A673 (cell line): ENCODE measurements at regions not wholly inside any gene's neighbourhood (a gene's known extent, or its start where the extent isn't known, plus 50 kb on each side); places are given as distances from the start of the nearest gene placed in this dataset.

Experiments
- BruUV-seq: library from RNA; stranded (reverse); fragments of 400-500 nt; replicated peaks from 2 replicates; lab custom pipeline; 2021; lab: Mats Ljungman, UMichigan
- CTCF ChIA-PET: fragments of 300-600 bp; sonication (Branson Sonifier 250); formaldehyde crosslinking; loops from one replicate; lab custom pipeline; 2022; ENCODE audit warnings: antibody characterized with exemption; lab: Charles Lee
- POLR2A ChIA-PET: fragments of 300-600 bp; sonication (Branson Sonifier 250); formaldehyde crosslinking; loops from one replicate; lab custom pipeline; 2022; ENCODE audit warnings: antibody characterized with exemption; ENCODE audit not compliant: low non-redundant PET; lab: Charles Lee
- DNase-seq: peaks from one replicate; pipeline ENCODE4 v3.0.0-alpha.2; 2015; ENCODE audit warnings: low spot score
- H3K27ac ChIP-seq: fragments of 200-600 bp; sonication (generic); 2 replicates; pipeline ENCODE4 v1.5.1; 2016; ENCODE audit warnings: mixed run types, low read depth, mild to moderate bottlenecking, mixed read lengths, antibody characterized with exemption, low read length; ENCODE audit not compliant: poor library complexity, severe bottlenecking
- H3K27me3 ChIP-seq: fragments of 200-600 bp; sonication (generic); replicated peaks from 2 replicates; pipeline ENCODE4 v1.6.1; 2017; ENCODE audit warnings: mixed run types, low read depth, mild to moderate bottlenecking, mixed read lengths, antibody characterized with exemption, low read length; ENCODE audit not compliant: insufficient read depth, poor library complexity
- H3K36me3 ChIP-seq: fragments of 200-600 bp; sonication (generic); 2 replicates; pipeline ENCODE4 v1.6.1; 2016; ENCODE audit warnings: mixed run types, mild to moderate bottlenecking, mixed read lengths, antibody characterized with exemption, low read length; ENCODE audit not compliant: insufficient read depth, poor library complexity, severe bottlenecking
- H3K4me1 ChIP-seq: fragments of 200-600 bp; sonication (generic); 2 replicates; pipeline ENCODE4 v1.6.1; 2017; ENCODE audit warnings: mixed run types, mild to moderate bottlenecking, mixed read lengths, antibody characterized with exemption, low read length; ENCODE audit not compliant: insufficient read depth, poor library complexity, severe bottlenecking
- H3K4me3 ChIP-seq: fragments of 200-600 bp; sonication (generic); 2 replicates; pipeline ENCODE4 v1.5.1; 2016; ENCODE audit warnings: low read depth, mixed run types, mild to moderate bottlenecking, mixed read lengths, low read length; ENCODE audit not compliant: poor library complexity, severe bottlenecking
- H3K9me3 ChIP-seq: fragments of 200-600 bp; sonication (generic); 2 replicates; pipeline ENCODE4 v1.6.1; 2016; ENCODE audit warnings: mixed run types, low read depth, mild to moderate bottlenecking, mixed read lengths, antibody characterized with exemption, low read length; ENCODE audit not compliant: poor library complexity, severe bottlenecking
- CTCF ChIP-seq: fragments of 300-800, 200-600 bp; sonication (generic); conservative IDR thresholded peaks from 2 replicates; pipeline ENCODE4 v1.5.1; 2017; ENCODE audit warnings: low read depth, mild to moderate bottlenecking, antibody characterized with exemption, low read length, moderate library complexity, mixed read lengths
- EZH2 ChIP-seq: fragments of 200-600 bp; sonication (generic); IDR thresholded peaks from 2 replicates; pipeline ENCODE4 v1.6.1; 2017; ENCODE audit warnings: borderline replicate concordance, low read depth, mild to moderate bottlenecking, mixed read lengths, antibody characterized with exemption, low read length; ENCODE audit not compliant: poor library complexity, severe bottlenecking
- intact Hi-C: fragments of 100-400 bp; cut with micrococcal nuclease; formaldehyde crosslinking; loops from one replicate; pipeline ENCODE4 v1.10.0; 2022; ENCODE audit not compliant: unreplicated experiment

GRCh38 chr5:63727583-63727982 is 234.7 kb downstream of the HTR1A start:
- ChIA-PET POLR2A (no interaction called here), CTCF (no interaction called here)
- intact Hi-C loops: no loop called here
- no TSS peak for BruUV-seq
- no peaks in the 10 kb centered on the region for H3K4me1 ChIP-seq
- H3K27me3 ChIP-seq: no peaks in the 10 kb centered on the region
- no peak for DNase-seq
- H3K9me3 ChIP-seq: no peaks in the 10 kb centered on the region
- H3K27ac ChIP-seq: no peak overlapping the region
- no peaks in the 10 kb centered on the region for H3K36me3 ChIP-seq
- no peak for TF ChIP-seq CTCF
- no peak for TF ChIP-seq EZH2
- H3K4me3 ChIP-seq: no peak overlapping the region

GRCh38 chr5:63726496-63726895 is 235.7 kb downstream of the HTR1A start:
- CTCF ChIA-PET: no interaction called here
- Histone ChIP-seq H3K9me3 (no peaks in the 10 kb centered on the region), H3K36me3 (no peaks in the 10 kb centered on the region), H3K4me3 (no peak overlapping the region), H3K4me1 (no peaks in the 10 kb centered on the region), H3K27me3 (no peaks in the 10 kb centered on the region), H3K27ac (no peak overlapping the region)
- no TSS peak for BruUV-seq
- DNase-seq: no peak
- intact Hi-C loops: no loop called here
- POLR2A ChIA-PET: no interaction called here
- TF ChIP-seq EZH2 (no peak), CTCF (no peak)

GRCh38 chr5:63719147-63719546 is 243.1 kb downstream of the HTR1A start:
- POLR2A ChIA-PET: no interaction called here
- CTCF ChIA-PET: no interaction called here
- TF ChIP-seq EZH2: no peak
- no peak for TF ChIP-seq CTCF

More at GRCh38 chr5:63719147-63719546, 243.1 kb downstream of the HTR1A start:
- no peak overlapping the region for H3K4me3 ChIP-seq
- intact Hi-C loops: no loop called here
- H3K27ac ChIP-seq: no peak overlapping the region
- H3K9me3 ChIP-seq: no peaks in the 10 kb centered on the region
- no peaks in the 10 kb centered on the region for H3K4me1 ChIP-seq
- BruUV-seq: no TSS peak
- no peak for DNase-seq
- H3K27me3 ChIP-seq: no peaks in the 10 kb centered on the region
- no peaks in the 10 kb centered on the region for H3K36me3 ChIP-seq
